Mesenchymal stem cell (in vitro differentiated cells and primary cell): ENCODE measurements at regions not wholly inside any gene's neighbourhood (a gene's known extent, or its start where the extent isn't known, plus 50 kb on each side); places are given as distances from the start of the nearest gene placed in this dataset.

Source experiments
- DNase-seq: peaks from one replicate; pipeline ENCODE4 v3.0.0-alpha.2; 2013
- H2AFZ ChIP-seq: one replicate; pipeline ENCODE4 v1.6.1; 2013; ENCODE audit warnings: low read depth, mild to moderate bottlenecking, control low read depth, inconsistent platforms, low read length, moderate library complexity
- H2AK5ac ChIP-seq: 2 replicates; pipeline ENCODE4 v1.6.1; 2013; ENCODE audit warnings: low read length, moderate library complexity, mild to moderate bottlenecking, inconsistent platforms; ENCODE audit not compliant: severe bottlenecking
- H2BK120ac ChIP-seq: one replicate; pipeline ENCODE4 v1.6.1; 2013; ENCODE audit warnings: low read depth, mild to moderate bottlenecking, inconsistent platforms, low read length, moderate library complexity
- H2BK12ac ChIP-seq, 2 experiments: one replicate each; pipeline ENCODE4 v1.6.1; 2013; ENCODE audit warnings: inconsistent platforms in 2 of 2, low read length in 2 of 2, mild to moderate bottlenecking in 2 of 2, moderate library complexity in 2 of 2, control low read depth in 1 of 2
- H2BK15ac ChIP-seq: one replicate; pipeline ENCODE4 v1.6.1; 2013; ENCODE audit warnings: mild to moderate bottlenecking, low read depth, inconsistent platforms; ENCODE audit not compliant: poor library complexity, severe bottlenecking
- H2BK5ac ChIP-seq: 2 replicates; pipeline ENCODE4 v1.6.1; 2013; ENCODE audit warnings: low read depth, mild to moderate bottlenecking, low read length, control low read depth, inconsistent platforms; ENCODE audit not compliant: poor library complexity, severe bottlenecking
- H3K14ac ChIP-seq, 2 experiments: one replicate each; pipeline ENCODE4 v1.6.1; 2013; ENCODE audit warnings: inconsistent platforms in 2 of 2, low read length in 2 of 2, control low read depth in 1 of 2, mild to moderate bottlenecking in 1 of 2, moderate library complexity in 1 of 2
- H3K18ac ChIP-seq, 2 experiments: one replicate each; pipeline ENCODE4 v1.6.1; 2013; ENCODE audit warnings: inconsistent platforms in 2 of 2, low read length in 2 of 2, control low read depth in 1 of 2, low read depth in 1 of 2, mild to moderate bottlenecking in 1 of 2
- H3K23ac ChIP-seq, 2 experiments: one replicate each; pipeline ENCODE4 v1.6.1; 2013; ENCODE audit warnings: inconsistent platforms in 2 of 2, low read length in 2 of 2, mild to moderate bottlenecking in 2 of 2, moderate library complexity in 2 of 2, control low read depth in 1 of 2
- H3K27ac ChIP-seq: 2 replicates; pipeline ENCODE4 v1.5.1; 2013; ENCODE audit warnings: mild to moderate bottlenecking, moderate library complexity, low read length, control low read depth, inconsistent platforms; ENCODE audit not compliant: poor library complexity, severe bottlenecking
- H3K27me3 ChIP-seq, 2 experiments: 2 replicates each; pipeline versions ENCODE4 v1.6.1 to v1.7.0; 2013; ENCODE audit warnings: low read length in 2 of 2, mild to moderate bottlenecking in 2 of 2, moderate library complexity in 2 of 2, control low read depth in 1 of 2, inconsistent platforms in 1 of 2; ENCODE audit not compliant: control insufficient read depth in 1 of 2, insufficient read depth in 1 of 2
- H3K36me3 ChIP-seq, 2 experiments: 2 replicates each; pipeline versions ENCODE4 v1.6.1 to v1.7.0; 2013; ENCODE audit warnings: low read length in 2 of 2, control low read depth in 1 of 2, inconsistent platforms in 1 of 2, low read depth in 1 of 2, mild to moderate bottlenecking in 1 of 2; ENCODE audit not compliant: insufficient read depth in 2 of 2, control insufficient read depth in 1 of 2
- H3K4ac ChIP-seq, 2 experiments: one replicate each; pipeline ENCODE4 v1.6.1; 2013; ENCODE audit warnings: inconsistent platforms in 2 of 2, low read length in 2 of 2, mild to moderate bottlenecking in 2 of 2, moderate library complexity in 2 of 2, control low read depth in 1 of 2, low read depth in 1 of 2
- H3K4me1 ChIP-seq: 2 replicates; pipeline ENCODE4 v1.6.1; 2013; ENCODE audit warnings: low read depth, low read length, control low read depth; ENCODE audit not compliant: control insufficient read depth, insufficient read depth
- H3K4me2 ChIP-seq: 2 replicates; pipeline ENCODE4 v1.6.1; 2013; ENCODE audit warnings: low read length, mild to moderate bottlenecking, inconsistent platforms; ENCODE audit not compliant: poor library complexity, severe bottlenecking
- H3K4me3 ChIP-seq, 2 experiments: 2 replicates each; pipeline versions ENCODE4 v1.5.1 to v1.7.0; 2013; ENCODE audit warnings: low read length in 2 of 2, mild to moderate bottlenecking in 2 of 2, control low read depth in 1 of 2, low read depth in 1 of 2; ENCODE audit not compliant: insufficient read depth in 1 of 2
- H3K79me1 ChIP-seq: replicated peaks from 2 replicates; pipeline ENCODE4 v1.6.1; 2013; ENCODE audit warnings: mild to moderate bottlenecking, control low read depth, low read length, inconsistent platforms; ENCODE audit not compliant: poor library complexity, severe bottlenecking
- H3K9ac ChIP-seq: 2 replicates; pipeline ENCODE4 v1.7.0; 2013; ENCODE audit warnings: mild to moderate bottlenecking, low read length, moderate library complexity
- H3K9me3 ChIP-seq: 2 replicates; pipeline ENCODE4 v1.7.0; 2013; ENCODE audit warnings: mild to moderate bottlenecking, low read length; ENCODE audit not compliant: control insufficient read depth
- H4K8ac ChIP-seq: one replicate; pipeline ENCODE4 v1.6.1; 2013; ENCODE audit warnings: inconsistent platforms, mild to moderate bottlenecking, low read length, moderate library complexity
- H4K91ac ChIP-seq: one replicate; pipeline ENCODE4 v1.6.1; 2013; ENCODE audit warnings: mild to moderate bottlenecking, low read length, inconsistent platforms
- WGBS: methylation state at CpG from one replicate; pipeline ENCODE4 v1.1.7; 2013; ENCODE audit warnings: mixed read lengths; 5-methylcytosine and 5-hydroxymethylcytosine counted together

DNA sequence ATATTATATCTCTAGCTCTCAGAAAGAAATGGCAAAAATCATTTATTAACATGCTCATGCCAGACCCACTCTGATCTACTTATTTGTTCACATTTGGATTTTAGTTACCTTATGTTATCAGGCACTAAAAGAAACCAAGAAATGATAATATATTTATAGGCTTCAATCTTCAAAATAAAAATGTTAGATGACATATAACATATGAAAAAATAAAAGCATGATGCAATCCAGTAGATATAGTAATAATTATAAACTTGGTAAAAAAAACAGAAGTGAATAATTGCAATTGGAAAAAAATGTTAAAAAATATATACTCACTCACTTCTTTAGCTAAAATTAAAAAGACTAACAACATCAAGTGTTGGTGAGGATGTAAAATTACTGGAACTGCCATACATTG, 248.3 kb upstream of the VRK2 start:
- H2BK12ac ChIP-seq: no peak overlapping the region
- no peak overlapping the region for H3K4me2 ChIP-seq
- no peaks in the 10 kb centered on the region for H3K27me3 ChIP-seq
- no peak overlapping the region for H4K8ac ChIP-seq
- no peak overlapping the region for H4K91ac ChIP-seq
- H3K4me3 ChIP-seq: no peak overlapping the region
- no peak overlapping the region for H3K14ac ChIP-seq
- no peaks in the 10 kb centered on the region for H3K79me1 ChIP-seq
- H3K9me3 ChIP-seq: peaks cover 5% of the 10 kb centered on the region
- no peak overlapping the region for H2BK5ac ChIP-seq
- H3K4me1 ChIP-seq: peaks cover 1% of the 10 kb centered on the region
- H3K36me3 ChIP-seq: no peaks in the 10 kb centered on the region
- no peak for DNase-seq
- H3K9ac ChIP-seq: no peak overlapping the region
- no peak overlapping the region for H3K4ac ChIP-seq
- no peak overlapping the region for H3K27ac ChIP-seq
- no peak overlapping the region for H2BK15ac ChIP-seq
- H3K18ac ChIP-seq: no peak overlapping the region
- no peak overlapping the region for H2BK120ac ChIP-seq
- H2AFZ ChIP-seq: no peak overlapping the region
- H2AK5ac ChIP-seq: no peak overlapping the region
- H3K23ac ChIP-seq: no peak overlapping the region

DNA sequence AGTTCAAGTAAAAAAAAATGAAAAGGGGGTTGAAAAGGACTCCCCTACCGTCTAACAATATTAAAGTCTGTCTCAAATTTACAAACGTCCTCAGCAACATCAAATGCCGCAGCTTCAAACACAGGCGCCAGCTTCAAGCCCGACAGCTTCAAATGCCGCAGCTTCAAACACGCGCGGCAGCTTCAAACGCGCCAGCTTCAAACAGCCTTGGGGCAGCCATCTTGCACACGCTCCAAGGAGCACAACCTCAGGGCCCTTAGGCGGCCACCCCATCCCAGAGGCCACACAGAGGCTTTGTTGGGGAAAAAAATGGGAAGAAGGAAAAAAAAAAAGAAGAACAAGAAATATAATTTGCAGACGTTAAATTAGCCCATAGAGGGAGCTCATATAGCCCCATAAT, 244.4 kb upstream of the VRK2 start:
- H2BK5ac ChIP-seq: no peak overlapping the region
- H2AK5ac ChIP-seq: no peak overlapping the region
- no peaks in the 10 kb centered on the region for H3K79me1 ChIP-seq
- H3K4me1 ChIP-seq: peaks cover 1% of the 10 kb centered on the region
- H3K9me3 ChIP-seq: peaks cover 5% of the 10 kb centered on the region
- WGBS: 92% methylated on average over 13 of the region's 14 CpGs
- no peak overlapping the region for H3K27ac ChIP-seq
- H3K4ac ChIP-seq: no peak overlapping the region
- H3K9ac ChIP-seq: no peak overlapping the region
- H3K27me3 ChIP-seq: no peaks in the 10 kb centered on the region
- no peak overlapping the region for H2AFZ ChIP-seq
- H3K23ac ChIP-seq: no peak overlapping the region
- no peak overlapping the region for H3K18ac ChIP-seq
- H2BK120ac ChIP-seq: no peak overlapping the region
- no peak for DNase-seq
- no peak overlapping the region for H2BK15ac ChIP-seq
- H3K14ac ChIP-seq: no peak overlapping the region
- no peak overlapping the region for H3K4me2 ChIP-seq
- no peak overlapping the region for H2BK12ac ChIP-seq
- H4K8ac ChIP-seq: no peak overlapping the region
- H3K4me3 ChIP-seq: no peak overlapping the region
- H4K91ac ChIP-seq: no peak overlapping the region
- H3K36me3 ChIP-seq: no peaks in the 10 kb centered on the region

GRCh38 chr2:57804971-57805370, 241.6 kb upstream of the VRK2 start:
- WGBS: no CpG with 5 or more reads among the region's 2 CpGs
- Histone ChIP-seq H3K14ac (no peak overlapping the region), H3K36me3 (no peaks in the 10 kb centered on the region), H2BK12ac (no peak overlapping the region), H3K9ac (no peak overlapping the region), H3K27me3 (no peaks in the 10 kb centered on the region), H3K4me1 (peaks cover 1% of the 10 kb centered on the region), H4K8ac (no peak overlapping the region), H3K4ac (no peak overlapping the region), H3K23ac (no peak overlapping the region), H2AFZ (no peak overlapping the region), H3K9me3 (no peaks in the 10 kb centered on the region), H2BK5ac (no peak overlapping the region), H3K4me2 (no peak overlapping the region), H2BK15ac (no peak overlapping the region), H2BK120ac (no peak overlapping the region), H3K18ac (no peak overlapping the region), H2AK5ac (no peak overlapping the region), H4K91ac (no peak overlapping the region), H3K27ac (no peak overlapping the region), H3K4me3 (no peak overlapping the region), H3K79me1 (no peaks in the 10 kb centered on the region)
- no peak for DNase-seq

DNA sequence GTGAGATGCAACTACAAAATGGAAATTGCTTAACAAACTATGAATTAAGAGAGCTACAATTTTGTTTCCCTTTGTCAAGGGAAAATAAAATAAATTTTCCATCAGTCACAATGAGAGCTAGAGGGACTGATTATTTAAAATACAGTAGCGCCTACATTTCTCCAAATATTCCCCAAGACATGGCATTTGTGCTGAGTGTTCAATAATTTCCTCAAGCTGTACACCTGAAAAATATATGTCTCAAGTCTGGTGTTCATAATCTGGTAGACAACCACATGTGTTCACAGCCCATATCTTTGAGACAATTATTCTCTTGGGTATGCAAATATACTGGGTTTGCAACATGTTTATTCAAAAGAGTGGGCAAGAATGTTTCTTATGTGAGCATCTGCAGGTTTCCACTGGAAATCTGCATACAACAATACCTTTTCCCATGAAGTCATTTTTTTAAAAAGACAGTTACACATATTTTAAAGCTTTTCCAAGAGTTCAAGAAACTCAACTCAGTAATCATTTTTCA, 240.1 kb upstream of the VRK2 start:
- no peak overlapping the region for H3K9ac ChIP-seq
- no peak overlapping the region for H4K8ac ChIP-seq
- no peak overlapping the region for H2BK120ac ChIP-seq
- no peak overlapping the region for H2AFZ ChIP-seq
- H3K14ac ChIP-seq: no peak overlapping the region
- no peak overlapping the region for H2BK12ac ChIP-seq
- no peaks in the 10 kb centered on the region for H3K79me1 ChIP-seq
- H3K9me3 ChIP-seq: no peaks in the 10 kb centered on the region
- H4K91ac ChIP-seq: no peak overlapping the region
- no peak overlapping the region for H3K27ac ChIP-seq
- DNase-seq: no peak
- WGBS: no CpG with 5 or more reads among the region's 1 CpG
- H3K36me3 ChIP-seq: no peaks in the 10 kb centered on the region
- H3K4me2 ChIP-seq: no peak overlapping the region
- H2BK15ac ChIP-seq: no peak overlapping the region
- no peak overlapping the region for H3K18ac ChIP-seq
- H2BK5ac ChIP-seq: no peak overlapping the region
- no peak overlapping the region for H3K4ac ChIP-seq
- H3K27me3 ChIP-seq: no peaks in the 10 kb centered on the region
- H2AK5ac ChIP-seq: no peak overlapping the region
- H3K4me3 ChIP-seq: no peak overlapping the region
- peaks cover 1% of the 10 kb centered on the region for H3K4me1 ChIP-seq
- H3K23ac ChIP-seq: no peak overlapping the region
